SU-DHL-6 (cell line): ENCODE measurements at regions not wholly inside any gene's neighbourhood (a gene's known extent, or its start where the extent isn't known, plus 50 kb on each side); places are given as distances from the start of the nearest gene placed in this dataset.

Source experiments
- CTCF ChIP-seq: fragments of 200-600 bp; sonication (generic); IDR thresholded peaks from one replicate; pipeline ENCODE4 v1.5.1; 2017; ENCODE audit warnings: antibody characterized with exemption, mild to moderate bottlenecking, low read length, moderate library complexity; ENCODE audit not compliant: insufficient read depth, poor library complexity, severe bottlenecking
- EZH2phosphoT487 ChIP-seq: fragments of 200-600 bp; sonication (generic), shearing (Covaris generic); conservative IDR thresholded peaks from 2 replicates; pipeline ENCODE4 v1.6.1; 2018; ENCODE audit warnings: mild to moderate bottlenecking, antibody characterized with exemption, low read length, moderate library complexity, mixed read lengths

- no peak for TF ChIP-seq CTCF
- TF ChIP-seq EZH2phosphoT487 = no peak
Measured at GRCh38 chr1:119250299-119250698, 109.8 kb upstream of the WARS2 start.
